ENCODE measurements at regions not wholly inside any gene's neighbourhood (a gene's known extent, or its start where the extent isn't known, plus 50 kb on each side); places are given as distances from the start of the nearest gene placed in this dataset.

DNA sequence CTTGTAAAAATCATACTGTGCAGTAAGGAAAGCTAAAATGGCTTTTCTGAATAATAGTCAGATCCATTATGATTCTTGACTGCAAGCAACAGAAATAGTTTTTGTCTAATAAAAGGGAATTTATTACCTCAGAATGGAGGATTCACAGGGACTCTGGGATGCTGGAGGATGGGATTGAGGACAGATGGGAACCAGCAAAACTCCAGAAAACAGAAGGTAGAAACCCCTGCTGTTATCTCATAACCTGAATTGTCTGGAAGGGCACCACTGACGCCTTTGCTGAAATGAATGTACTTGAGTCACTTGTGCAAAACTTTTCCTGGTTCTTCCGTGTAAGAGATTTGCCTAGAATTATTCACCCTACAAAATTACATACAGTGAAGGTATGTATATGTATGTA lies 58.6 kb upstream of the DMAC1 start:
- DNase-seq (no peak), ATAC-seq (ENCODE audit: poor library complexity) (no peak)
- intact Hi-C loops (cut with DNase I) = no loop called here

DNA sequence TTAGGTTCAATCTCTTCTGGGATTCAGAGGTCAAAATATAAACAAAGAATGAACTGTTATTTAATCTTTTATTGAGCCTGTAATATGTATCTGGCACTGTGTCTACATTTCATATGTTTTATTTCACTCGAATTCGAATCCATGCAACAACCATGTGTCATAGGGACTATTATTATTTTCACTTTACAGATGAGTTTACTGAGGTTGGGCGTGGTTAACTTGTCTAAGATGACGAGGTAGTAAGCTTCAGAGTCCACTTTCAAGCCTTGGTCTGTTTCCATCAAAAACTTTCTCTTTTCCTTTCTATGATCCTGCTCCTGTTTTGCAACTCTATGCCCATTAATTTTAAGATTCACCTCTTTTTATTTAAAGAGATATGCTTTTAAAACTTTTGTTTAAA lies 55.2 kb upstream of the DMAC1 start:
- ATAC-seq (ENCODE audit: poor library complexity) (no peak), DNase-seq (no peak)
- intact Hi-C loops (cut with DNase I) = no loop called here

Data from Right ventricle myocardium superior (tissue), 1 donor.